HG03575 (cell line): ENCODE measurements at regions not wholly inside any gene's neighbourhood (a gene's known extent, or its start where the extent isn't known, plus 50 kb on each side); places are given as distances from the start of the nearest gene placed in this dataset.

ENCODE experiments used
- ATAC-seq: cut with Tn5 transposase; IDR thresholded peaks from one replicate; pipeline ENCODE4 v1.9.1; 2021; ENCODE audit not compliant: unreplicated experiment, insufficient number of reproducible peaks, low FRiP score; ENCODE audit errors: extremely low read depth

GRCh38 chr7:113825832-113826231 lies 93.0 kb downstream of the PPP1R3A start:
- no peak for ATAC-seq

GRCh38 chr7:113824117-113824823 lies 94.5 kb downstream of the PPP1R3A start:
- ATAC-seq = no peak

- no peak for ATAC-seq
Measured at GRCh38 chr7:113819474-113819873, 99.3 kb downstream of the PPP1R3A start.

- ATAC-seq = no peak
Measured at GRCh38 chr7:113816639-113817038, 102.2 kb downstream of the PPP1R3A start.

- ATAC-seq = no peak
Measured at GRCh38 chr7:113813471-113813870, 105.3 kb downstream of the PPP1R3A start.

GRCh38 chr7:113812591-113813255 lies 106.1 kb downstream of the PPP1R3A start:
- ATAC-seq = no peak

DNA sequence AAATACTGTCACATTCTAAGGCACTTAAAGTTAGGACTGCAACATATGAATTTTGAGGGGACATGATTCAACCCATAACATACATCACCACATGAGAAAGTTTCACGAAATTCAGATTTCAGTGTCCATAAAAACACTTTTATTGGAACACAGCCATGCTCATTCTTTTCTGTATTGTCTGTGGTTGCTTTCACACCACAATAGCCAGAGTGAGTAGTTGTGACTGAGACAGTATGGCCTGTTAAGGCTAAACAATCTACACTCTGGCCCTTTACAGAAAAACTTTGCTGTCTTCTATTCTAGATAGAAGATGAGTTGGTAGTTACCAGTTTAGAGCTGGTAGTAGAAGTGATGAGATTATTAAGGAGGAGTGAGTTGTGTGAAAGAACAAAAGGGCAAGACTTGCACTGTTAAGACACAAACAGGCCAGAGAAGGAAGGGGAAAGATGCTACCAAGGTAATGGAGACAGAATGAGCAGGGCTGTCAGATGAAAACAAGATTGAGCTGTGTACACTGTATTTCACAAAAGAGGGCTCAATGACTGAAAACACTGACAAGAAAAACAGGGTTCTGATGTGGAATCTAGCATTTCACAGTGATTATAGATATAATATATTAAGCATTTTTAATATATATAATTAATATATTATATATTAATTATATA lies 108.6 kb downstream of the PPP1R3A start:
- no peak for ATAC-seq

DNA sequence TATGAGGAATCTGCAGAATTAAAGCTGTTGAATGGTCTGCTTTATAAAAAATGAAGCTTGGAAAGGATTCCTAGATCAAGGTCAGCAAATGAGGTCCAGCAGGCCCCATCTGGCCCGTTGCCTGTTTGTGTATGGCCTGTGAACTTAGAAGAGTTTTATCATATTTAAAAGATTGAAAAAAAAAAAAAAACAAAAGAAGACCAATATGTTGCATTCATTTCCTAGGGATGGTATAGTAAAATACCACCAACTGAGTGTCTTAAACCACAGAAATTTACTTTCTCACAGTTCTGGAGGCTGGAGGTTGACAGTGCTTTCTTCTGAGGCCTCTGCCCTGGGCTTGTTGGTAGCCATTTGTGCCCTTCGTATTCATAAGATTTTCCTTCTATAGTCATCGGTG lies 109.2 kb downstream of the PPP1R3A start:
- no peak for ATAC-seq

DNA sequence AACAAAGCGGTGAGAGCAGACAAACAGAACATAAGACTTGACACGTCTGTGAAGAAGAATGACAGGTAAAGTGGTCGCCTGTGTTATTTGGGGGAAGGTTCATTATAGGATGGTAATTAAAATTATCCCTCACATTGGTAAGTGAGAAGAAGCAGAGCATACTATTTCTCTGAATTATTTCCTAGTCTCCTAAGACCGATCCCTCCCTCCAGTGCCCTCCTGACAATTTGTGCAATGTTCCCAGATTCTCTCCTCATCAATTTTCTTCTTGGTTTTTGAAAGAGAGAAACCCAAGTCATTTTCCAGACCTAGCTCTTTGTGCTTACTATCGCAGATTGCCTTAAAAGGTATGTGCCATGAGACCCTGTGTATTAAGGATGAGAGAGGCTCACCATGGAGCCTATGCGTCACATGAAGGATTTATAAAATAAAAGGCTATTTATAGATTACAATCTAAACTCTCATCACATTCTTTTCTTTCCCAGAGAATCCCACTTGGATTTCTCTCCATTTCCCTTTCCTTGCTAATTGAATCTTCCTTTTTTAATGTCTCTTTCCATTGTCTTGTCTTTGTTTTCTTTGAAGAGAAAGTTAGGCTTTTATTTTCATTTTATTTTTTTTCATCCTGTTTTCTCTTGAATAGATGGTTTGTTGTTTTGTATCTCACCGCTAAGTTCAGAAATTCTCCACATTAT lies 112.0 kb downstream of the PPP1R3A start:
- no peak for ATAC-seq

DNA sequence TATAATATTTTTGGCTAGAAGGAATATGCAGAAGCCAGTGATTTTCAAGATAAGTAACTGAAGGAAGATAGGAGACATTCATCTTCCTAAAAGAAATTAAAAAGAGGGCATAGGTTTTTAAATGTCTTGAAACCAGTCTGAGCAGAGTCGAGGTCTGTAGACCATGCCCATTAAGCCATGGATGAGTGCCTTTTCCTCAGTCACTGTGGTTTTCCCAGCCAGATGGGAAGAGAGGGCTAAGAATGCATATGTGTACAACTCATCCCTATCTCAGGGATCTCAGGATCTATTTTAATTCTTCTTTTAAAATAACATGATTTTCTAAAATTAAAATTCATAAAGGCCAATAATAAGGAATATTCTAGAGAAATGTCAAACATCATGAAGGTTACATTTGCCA lies 112.8 kb downstream of the PPP1R3A start:
- no peak for ATAC-seq

DNA sequence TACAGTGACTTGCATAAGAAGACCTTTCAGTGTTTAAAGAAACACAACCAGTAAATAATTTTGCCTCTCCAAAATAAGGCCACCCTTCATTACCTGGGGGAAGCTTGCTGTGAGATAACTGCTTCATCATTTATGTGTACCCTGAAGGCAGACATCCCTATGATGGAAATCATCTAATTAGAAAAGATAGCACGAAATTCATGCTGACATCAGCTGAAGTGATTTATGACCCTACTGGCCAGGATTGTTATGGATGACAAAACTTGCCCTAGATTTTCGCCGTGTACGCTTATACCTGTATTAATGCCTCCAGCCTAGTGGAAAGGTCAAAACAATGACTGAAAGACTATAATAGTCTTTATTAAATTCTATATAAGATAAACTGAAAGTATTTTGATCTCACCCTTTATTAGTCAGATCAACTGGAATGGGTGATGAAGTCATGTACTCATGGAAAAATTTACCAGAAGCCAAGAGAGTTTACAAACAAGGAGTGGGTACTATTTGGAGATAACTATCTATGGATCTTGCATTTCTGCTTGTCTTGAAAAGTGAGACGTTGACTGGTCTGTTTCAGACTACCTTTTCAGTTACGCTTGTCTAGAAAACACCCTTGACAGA lies 114.2 kb downstream of the PPP1R3A start:
- no peak for ATAC-seq

- no peak for ATAC-seq
Measured at GRCh38 chr7:113801751-113802150, 117.1 kb downstream of the PPP1R3A start.

GRCh38 chr7:113800826-113801225 lies 118.0 kb downstream of the PPP1R3A start:
- no peak for ATAC-seq

GRCh38 chr7:113799896-113800295 lies 118.9 kb downstream of the PPP1R3A start:
- ATAC-seq = peak; percentile 89

GRCh38 chr7:113797420-113798010 lies 121.3 kb downstream of the PPP1R3A start:
- no peak for ATAC-seq

DNA sequence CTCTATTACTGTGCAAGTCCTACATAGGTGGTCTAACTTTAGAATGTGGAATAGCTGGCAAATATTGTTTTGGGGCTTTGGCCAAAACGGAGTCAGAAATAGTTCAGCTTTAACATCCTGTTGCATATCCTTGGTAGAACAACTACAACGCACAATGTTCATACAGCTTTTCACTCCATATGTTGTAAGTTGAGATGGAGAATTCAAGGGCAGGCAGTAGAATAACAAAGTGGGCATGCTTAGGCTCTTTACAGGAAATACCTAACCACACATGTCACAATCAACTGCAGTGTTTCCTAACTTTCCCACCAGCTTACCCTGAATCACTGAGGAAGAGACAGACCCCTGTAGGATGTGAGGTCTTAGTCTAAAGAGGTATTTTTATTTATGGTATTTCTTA lies 122.3 kb downstream of the PPP1R3A start:
- no peak for ATAC-seq

DNA sequence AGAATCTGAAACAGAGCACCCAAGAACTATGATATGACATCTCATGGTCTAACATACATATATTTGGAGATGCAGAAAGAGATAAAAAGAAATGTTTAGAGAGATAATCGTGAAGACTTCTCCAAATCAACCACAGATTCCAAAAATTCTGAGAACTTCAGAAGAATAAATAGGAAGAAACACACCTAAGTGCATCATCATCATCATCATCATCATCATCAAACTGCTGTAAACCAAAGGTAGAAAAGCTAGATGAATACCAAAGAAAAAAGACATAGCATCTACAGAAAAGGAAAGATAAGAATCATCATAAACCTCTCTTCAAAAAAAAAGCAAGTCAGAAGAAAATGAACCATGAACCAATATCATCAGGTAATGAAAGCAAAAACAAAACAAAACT lies 124.2 kb downstream of the PPP1R3A start:
- ATAC-seq = no peak

DNA sequence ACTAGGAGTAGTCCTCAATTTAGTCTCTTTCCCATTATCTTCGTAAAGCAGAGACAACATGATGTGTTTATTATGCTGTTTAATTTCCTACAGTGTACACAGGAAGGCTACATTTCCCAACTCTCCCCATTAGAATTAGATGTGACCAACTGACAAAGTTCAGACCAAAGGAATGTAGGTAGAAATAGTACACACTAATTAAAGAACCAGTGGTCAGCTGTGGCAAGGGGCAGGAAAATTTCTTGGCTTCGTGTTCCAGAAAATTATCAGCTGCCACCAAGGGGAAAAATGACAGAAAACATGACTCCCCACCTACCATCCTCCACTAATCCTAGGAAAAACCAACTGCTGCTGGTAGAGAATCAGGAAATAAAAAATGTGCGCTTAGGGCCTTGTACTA lies 125.6 kb downstream of the PPP1R3A start:
- ATAC-seq = no peak

GRCh38 chr7:113790025-113790424 lies 128.8 kb downstream of the PPP1R3A start:
- no peak for ATAC-seq
